OCI-LY3 (cell line): ENCODE measurements at regions not wholly inside any gene's neighbourhood (a gene's known extent, or its start where the extent isn't known, plus 50 kb on each side); places are given as distances from the start of the nearest gene placed in this dataset.
A peak's percentile ranks its signal among the peaks of the same experiment; 100 is the strongest.

Experiments used
- H2AFZ ChIP-seq: fragments of 200-600, 300-600 bp; shearing (Covaris generic); 2 replicates; pipeline ENCODE4 v1.6.0; 2014; ENCODE audit warnings: antibody characterized with exemption, low read depth, low read length
- H3K27ac ChIP-seq: fragments of 200-600, 300-600 bp; sonication (generic); 2 replicates; pipeline ENCODE4 v1.5.1; 2014; ENCODE audit warnings: mild to moderate bottlenecking, low read length, moderate library complexity, mixed read lengths
- H3K27me3 ChIP-seq: fragments of 200-600, 300-600 bp; sonication (generic); 2 replicates; pipeline ENCODE4 v1.6.1; 2014; ENCODE audit warnings: low read depth, low read length, mixed read lengths
- H3K36me3 ChIP-seq: fragments of 200-600, 300-600 bp; sonication (generic); replicated peaks from 2 replicates; pipeline ENCODE3; 2014; ENCODE audit warnings: low read depth, low read length, mixed read lengths
- H3K4me1 ChIP-seq: fragments of 300-600, 200-600 bp; sonication (generic); 2 replicates; pipeline ENCODE4 v1.6.1; 2014; ENCODE audit warnings: low read length, mixed read lengths
- H3K4me2 ChIP-seq: fragments of 200-600, 300-600 bp; sonication (generic); 2 replicates; pipeline ENCODE4 v1.6.1; 2014; ENCODE audit warnings: low read length, mixed read lengths
- H3K4me3 ChIP-seq: fragments of 300-600, 200-600 bp; sonication (generic); 2 replicates; pipeline ENCODE4 v1.5.1; 2014; ENCODE audit warnings: antibody characterized with exemption, mild to moderate bottlenecking, low read length, moderate library complexity
- H3K79me2 ChIP-seq: fragments of 300-600, 200-600 bp; shearing (Covaris generic); 2 replicates; pipeline ENCODE4 v1.6.1; 2014; ENCODE audit warnings: mild to moderate bottlenecking, low read length, mixed read lengths
- H3K9ac ChIP-seq: fragments of 300-600, 200-600 bp; shearing (Covaris generic); 2 replicates; pipeline ENCODE4 v1.6.0; 2014; ENCODE audit warnings: mild to moderate bottlenecking, low read length, moderate library complexity
- H3K9me3 ChIP-seq: fragments of 200-600, 300-600 bp; shearing (Covaris generic); 2 replicates; pipeline ENCODE4 v1.6.1; 2014; ENCODE audit warnings: low read length, mixed read lengths; ENCODE audit not compliant: insufficient read depth
- H4K20me1 ChIP-seq: fragments of 200-600, 300-600 bp; sonication (generic); 2 replicates; pipeline ENCODE4 v1.6.1; 2016; ENCODE audit warnings: low read length, mixed read lengths; ENCODE audit not compliant: insufficient read depth
- CTCF ChIP-seq: fragments of 200-600, 300-600 bp; sonication (generic); IDR thresholded peaks from 2 replicates; pipeline ENCODE4 v1.5.1; 2014; ENCODE audit warnings: antibody characterized with exemption, low read length, low read depth
- EZH2phosphoT487 ChIP-seq: fragments of 200-600 bp; shearing (Covaris generic); IDR thresholded peaks from 2 replicates; pipeline ENCODE4 v1.6.1; 2018; ENCODE audit warnings: antibody characterized with exemption, mixed run types, low read depth

- Histone ChIP-seq H3K27ac (peak overlapping the region; percentile 26), H4K20me1 (no peaks in the 10 kb centered on the region), H3K36me3 (no peaks in the 10 kb centered on the region), H3K4me1 (peaks cover 18% of the 10 kb centered on the region), H3K4me3 (no peak overlapping the region), H3K9me3 (no peaks in the 10 kb centered on the region), H3K27me3 (no peaks in the 10 kb centered on the region), H3K9ac (no peak overlapping the region), H3K79me2 (no peaks in the 10 kb centered on the region), H2AFZ (no peak overlapping the region), H3K4me2 (peak overlapping the region; percentile 19; the same call in 1 of the 2 replicates)
- 0 out of 2 replicates have a peak, but pooled peaks have one; percentile 3 for TF ChIP-seq CTCF
- no peak for TF ChIP-seq EZH2phosphoT487
Measured at GRCh38 chr6:112800439-112800838, 453.3 kb downstream of the RFPL4B start.

- Histone ChIP-seq H3K79me2 (no peaks in the 10 kb centered on the region), H4K20me1 (no peaks in the 10 kb centered on the region), H3K9me3 (no peaks in the 10 kb centered on the region), H3K27ac (peak overlapping the region; percentile 26), H2AFZ (no peak overlapping the region), H3K4me2 (peak overlapping the region; percentile 19; the same call in 1 of the 2 replicates), H3K27me3 (no peaks in the 10 kb centered on the region), H3K9ac (no peak overlapping the region), H3K36me3 (no peaks in the 10 kb centered on the region), H3K4me1 (peaks cover 18% of the 10 kb centered on the region), H3K4me3 (no peak overlapping the region)
- TF ChIP-seq EZH2phosphoT487, result no peak
- no peak for TF ChIP-seq CTCF
Measured at GRCh38 chr6:112800916-112801315, 453.8 kb downstream of the RFPL4B start.

- H3K9ac ChIP-seq, result no peak overlapping the region
- no peak overlapping the region for H2AFZ ChIP-seq
Measured at GRCh38 chr6:112801468-112802080, 454.4 kb downstream of the RFPL4B start.

GRCh38 chr6:112802144-112802543 lies 455.0 kb downstream of the RFPL4B start:
- no peaks in the 10 kb centered on the region for H3K9me3 ChIP-seq
- H3K36me3 ChIP-seq, result no peaks in the 10 kb centered on the region
- no peak overlapping the region for H3K27ac ChIP-seq
- H3K27me3 ChIP-seq, result no peaks in the 10 kb centered on the region
- TF ChIP-seq EZH2phosphoT487 (no peak), CTCF (no peak)
- no peaks in the 10 kb centered on the region for H3K79me2 ChIP-seq
- H2AFZ ChIP-seq, result no peak overlapping the region
- H4K20me1 ChIP-seq, result no peaks in the 10 kb centered on the region
- no peak overlapping the region for H3K4me2 ChIP-seq
- no peak overlapping the region for H3K4me3 ChIP-seq
- H3K9ac ChIP-seq, result no peak overlapping the region
- peaks cover 18% of the 10 kb centered on the region for H3K4me1 ChIP-seq

More at GRCh38 chr6:112801468-112802080, 454.4 kb downstream of the RFPL4B start:
- H4K20me1 ChIP-seq, result no peaks in the 10 kb centered on the region
- H3K4me1 ChIP-seq, result peaks cover 18% of the 10 kb centered on the region
- no peak overlapping the region for H3K4me3 ChIP-seq
- H3K4me2 ChIP-seq, result no peak overlapping the region
- no peaks in the 10 kb centered on the region for H3K79me2 ChIP-seq
- no peaks in the 10 kb centered on the region for H3K27me3 ChIP-seq
- no peaks in the 10 kb centered on the region for H3K36me3 ChIP-seq
- no peak for TF ChIP-seq EZH2phosphoT487
- no peak for TF ChIP-seq CTCF
- no peaks in the 10 kb centered on the region for H3K9me3 ChIP-seq
- no peak overlapping the region for H3K27ac ChIP-seq
